Naive thymus-derived CD4-positive, alpha-beta T cell (primary cell): ENCODE measurements at regions not wholly inside any gene's neighbourhood (a gene's known extent, or its start where the extent isn't known, plus 50 kb on each side); places are given as distances from the start of the nearest gene placed in this dataset.

ENCODE experiments used
- ATAC-seq: fragments of 150-1000 bp; cut with Tn5 transposase; 2 replicates; pipeline ENCODE4 v1.10.0; 2021; ENCODE audit warnings: mild to moderate bottlenecking, moderate library complexity
- CTCF ChIA-PET: fragments of 350-600 bp; sonication (Branson Sonifier 250); formaldehyde crosslinking; loops from one replicate; lab custom pipeline; 2021; ENCODE audit warnings: antibody characterized with exemption; lab: Charles Lee
- POLR2A ChIA-PET: fragments of 350-600 bp; sonication (Branson Sonifier 250); formaldehyde crosslinking; loops from one replicate; lab custom pipeline; 2021; ENCODE audit warnings: antibody characterized with exemption, inconsistent platforms; lab: Charles Lee
- DNase-seq, 9 donors: peaks; one replicate each; pipeline versions ENCODE4 v3.0.0 to v3.0.0-alpha.2; 2020 to 2022; ENCODE audit warnings: mixed read lengths in 1 of 9
- H3K27ac ChIP-seq: one replicate; pipeline ENCODE4 v1.7.0; 2013; ENCODE audit warnings: mild to moderate bottlenecking, low read depth, low read length, moderate library complexity
- H3K27me3 ChIP-seq, 2 donors: one replicate each; pipeline ENCODE4 v1.7.0; 2013; ENCODE audit warnings: low read length in 2 of 2, mild to moderate bottlenecking in 2 of 2, moderate library complexity in 2 of 2; ENCODE audit not compliant: control insufficient read depth in 2 of 2, insufficient read depth in 2 of 2
- H3K36me3 ChIP-seq, 3 experiments: 1 replicate in 2 of 3; 2 replicates in 1 of 3; pipeline ENCODE4 v1.7.0; 2013; ENCODE audit warnings: low read length in 3 of 3, mild to moderate bottlenecking in 3 of 3, moderate library complexity in 1 of 3; ENCODE audit not compliant: insufficient read depth in 3 of 3, control insufficient read depth in 2 of 3
- H3K4me1 ChIP-seq, 2 donors: one replicate each; pipeline ENCODE4 v1.7.0; 2013; ENCODE audit warnings: low read length in 2 of 2, mild to moderate bottlenecking in 2 of 2, moderate library complexity in 1 of 2; ENCODE audit not compliant: control insufficient read depth in 2 of 2, insufficient read depth in 2 of 2
- H3K4me3 ChIP-seq: 2 replicates; pipeline ENCODE4 v1.7.0; 2013; ENCODE audit warnings: mild to moderate bottlenecking, low read length
- H3K9me3 ChIP-seq, 3 experiments: 1 replicate in 2 of 3; 2 replicates in 1 of 3; pipeline ENCODE4 v1.7.0; 2013; ENCODE audit warnings: low read length in 3 of 3; ENCODE audit not compliant: control insufficient read depth in 2 of 3
- H3K27ac Mint-ChIP-seq, 9 donors: one replicate each; pipeline ENCODE4 v1.8.0; 2020 to 2022; ENCODE audit warnings: mixed read lengths in 9 of 9, mild to moderate bottlenecking in 8 of 9, moderate library complexity in 5 of 9, inconsistent platforms in 2 of 9
- H3K27me3 Mint-ChIP-seq, 5 donors: one replicate each; pipeline ENCODE4 v1.8.0; 2021 to 2022; ENCODE audit warnings: mixed read lengths in 5 of 5, mild to moderate bottlenecking in 1 of 5
- H3K36me3 Mint-ChIP-seq, 5 donors: one replicate each; pipeline ENCODE4 v1.8.0; 2020 to 2022; ENCODE audit warnings: mixed read lengths in 5 of 5, mild to moderate bottlenecking in 3 of 5, inconsistent platforms in 1 of 5
- H3K4me1 Mint-ChIP-seq, 7 donors: one replicate each; pipeline ENCODE4 v1.8.0; 2020 to 2022; ENCODE audit warnings: mixed read lengths in 7 of 7, mild to moderate bottlenecking in 3 of 7, inconsistent platforms in 1 of 7
- H3K4me3 Mint-ChIP-seq, 10 donors: one replicate each; pipeline ENCODE4 v1.8.0; 2020 to 2022; ENCODE audit warnings: mild to moderate bottlenecking in 10 of 10, mixed read lengths in 10 of 10, moderate library complexity in 6 of 10, inconsistent platforms in 2 of 10
- H3K9me3 Mint-ChIP-seq, 11 donors: one replicate each; pipeline ENCODE4 v1.8.0; 2020 to 2022; ENCODE audit warnings: mixed read lengths in 11 of 11, mild to moderate bottlenecking in 4 of 11, inconsistent platforms in 1 of 11, moderate library complexity in 1 of 11
- intact Hi-C, 2 donors: fragments of 100-400 bp; cut with micrococcal nuclease; formaldehyde crosslinking; loops; one replicate each; pipeline ENCODE4 v1.15.1; 2023

GRCh38 chr12:93297032-93297431 lies 80.7 kb upstream of the NUDT4 start:
- no peak overlapping the region for H3K4me3 ChIP-seq
- ATAC-seq: no peak
- no peaks in the 10 kb centered on the region for H3K9me3 ChIP-seq
- intact Hi-C loops: no loop called here
- Mint-ChIP-seq H3K36me3 (peaks cover 0 to 6% (median 0%) of the 10 kb centered on the region in 5 donors), H3K27ac (no peak overlapping the region), H3K4me1 (peaks cover 0 to 6% (median 5%) of the 10 kb centered on the region in 7 donors), H3K27me3 (no peaks in the 10 kb centered on the region), H3K9me3 (no peaks in the 10 kb centered on the region), H3K4me3 (peak overlapping the region in 2 of 10 donors; percentile 1 to 71)
- no peaks in the 10 kb centered on the region for H3K4me1 ChIP-seq
- no peak overlapping the region for H3K27ac ChIP-seq
- DNase-seq: peak in 2 of 9 donors; percentile 8
- H3K27me3 ChIP-seq: no peaks in the 10 kb centered on the region
- no peaks in the 10 kb centered on the region for H3K36me3 ChIP-seq
- ChIA-PET CTCF (interaction anchor here (0.6 kb wide), 1 partner anchor 526 kb away, joined by 3 read pairs; no protein-coding TSS in a partner anchor), POLR2A (no interaction called here)

- Mint-ChIP-seq H3K27me3 (no peaks in the 10 kb centered on the region), H3K36me3 (peaks cover 0 to 6% (median 0%) of the 10 kb centered on the region in 5 donors), H3K4me1 (peaks cover 0 to 6% (median 5%) of the 10 kb centered on the region in 7 donors), H3K27ac (no peak overlapping the region), H3K9me3 (no peaks in the 10 kb centered on the region), H3K4me3 (no peak overlapping the region)
- ChIA-PET POLR2A (no interaction called here), CTCF (interaction anchor here (0.6 kb wide), 1 partner anchor 525 kb away, joined by 3 read pairs; no protein-coding TSS in a partner anchor)
- DNase-seq (no peak), ATAC-seq (no peak)
- H3K27ac ChIP-seq: no peak overlapping the region
- no peaks in the 10 kb centered on the region for H3K9me3 ChIP-seq
- no peak overlapping the region for H3K4me3 ChIP-seq
- H3K36me3 ChIP-seq: no peaks in the 10 kb centered on the region
- no peaks in the 10 kb centered on the region for H3K4me1 ChIP-seq
- H3K27me3 ChIP-seq: no peaks in the 10 kb centered on the region
- intact Hi-C loops: no loop called here
Measured at GRCh38 chr12:93297536-93297935, 80.2 kb upstream of the NUDT4 start.

GRCh38 chr12:93299262-93299846 lies 78.4 kb upstream of the NUDT4 start:
- DNase-seq (no peak), ATAC-seq (no peak)
- Mint-ChIP-seq H3K27me3 (no peaks in the 10 kb centered on the region), H3K4me1 (peaks cover 0 to 6% (median 5%) of the 10 kb centered on the region in 7 donors), H3K4me3 (no peak overlapping the region), H3K9me3 (no peaks in the 10 kb centered on the region), H3K36me3 (no peaks in the 10 kb centered on the region), H3K27ac (no peak overlapping the region)
- H3K36me3 ChIP-seq: no peaks in the 10 kb centered on the region
- intact Hi-C loops: no loop called here
- H3K4me3 ChIP-seq: no peak overlapping the region
- ChIA-PET POLR2A (no interaction called here), CTCF (no interaction called here)
- H3K9me3 ChIP-seq: no peaks in the 10 kb centered on the region
- H3K4me1 ChIP-seq: no peaks in the 10 kb centered on the region
- H3K27me3 ChIP-seq: no peaks in the 10 kb centered on the region
- no peak overlapping the region for H3K27ac ChIP-seq

- H3K27ac Mint-ChIP-seq: no peak overlapping the region
- Histone ChIP-seq H3K36me3 (no peaks in the 10 kb centered on the region), H3K4me3 (no peak overlapping the region), H3K4me1 (no peaks in the 10 kb centered on the region), H3K27ac (no peak overlapping the region), H3K27me3 (no peaks in the 10 kb centered on the region), H3K9me3 (peaks cover 0 to 4% (median 3%) of the 10 kb centered on the region in 3 experiments)
- ChIA-PET CTCF (no interaction called here), POLR2A (no interaction called here)
- peaks cover 0 to 6% (median 5%) of the 10 kb centered on the region in 7 donors for H3K4me1 Mint-ChIP-seq
- no peak overlapping the region for H3K4me3 Mint-ChIP-seq
- ATAC-seq: no peak
- peaks cover 0 to 5% (median 0%) of the 10 kb centered on the region in 5 donors for H3K27me3 Mint-ChIP-seq
- intact Hi-C loops: no loop called here
- no peaks in the 10 kb centered on the region for H3K36me3 Mint-ChIP-seq
- no peak for DNase-seq
- peaks cover 0 to 9% (median 0%) of the 10 kb centered on the region in 11 donors for H3K9me3 Mint-ChIP-seq
Measured at GRCh38 chr12:93300611-93301021, 77.1 kb upstream of the NUDT4 start.

- Histone ChIP-seq H3K9me3 (peaks cover 0 to 6% (median 4%) of the 10 kb centered on the region in 3 experiments), H3K36me3 (no peaks in the 10 kb centered on the region), H3K4me1 (no peaks in the 10 kb centered on the region), H3K27me3 (no peaks in the 10 kb centered on the region), H3K27ac (no peak overlapping the region), H3K4me3 (no peak overlapping the region)
- H3K4me3 Mint-ChIP-seq: no peak overlapping the region
- H3K4me1 Mint-ChIP-seq: no peaks in the 10 kb centered on the region
- H3K27ac Mint-ChIP-seq: no peak overlapping the region
- DNase-seq (no peak), ATAC-seq (no peak)
- H3K27me3 Mint-ChIP-seq: peaks cover 0 to 5% (median 0%) of the 10 kb centered on the region in 5 donors
- H3K9me3 Mint-ChIP-seq: peaks cover 0 to 22% (median 9%) of the 10 kb centered on the region in 11 donors
- ChIA-PET POLR2A (no interaction called here), CTCF (no interaction called here)
- intact Hi-C loops: no loop called here
- peaks cover 0 to 9% (median 7%) of the 10 kb centered on the region in 5 donors for H3K36me3 Mint-ChIP-seq
Measured at GRCh38 chr12:93302331-93303229, 75.1 kb upstream of the NUDT4 start.

- no peaks in the 10 kb centered on the region for H3K4me1 ChIP-seq
- Mint-ChIP-seq H3K36me3 (peaks cover 0 to 9% (median 7%) of the 10 kb centered on the region in 5 donors), H3K27me3 (peaks cover 0 to 5% (median 0%) of the 10 kb centered on the region in 5 donors), H3K9me3 (peaks cover 0 to 22% (median 9%) of the 10 kb centered on the region in 11 donors), H3K4me3 (no peak overlapping the region), H3K27ac (no peak overlapping the region), H3K4me1 (no peaks in the 10 kb centered on the region)
- ChIA-PET CTCF (no interaction called here), POLR2A (no interaction called here)
- intact Hi-C loops: no loop called here
- peaks cover 0 to 6% (median 4%) of the 10 kb centered on the region in 3 experiments for H3K9me3 ChIP-seq
- no peak for ATAC-seq
- no peak overlapping the region for H3K4me3 ChIP-seq
- no peaks in the 10 kb centered on the region for H3K27me3 ChIP-seq
- no peak overlapping the region for H3K27ac ChIP-seq
- DNase-seq: no peak
- no peaks in the 10 kb centered on the region for H3K36me3 ChIP-seq
Measured at GRCh38 chr12:93306636-93307035, 71.1 kb upstream of the NUDT4 start.
